Effector CD8-positive, alpha-beta T cell (primary cell): ENCODE measurements at regions not wholly inside any gene's neighbourhood (a gene's known extent, or its start where the extent isn't known, plus 50 kb on each side); places are given as distances from the start of the nearest gene placed in this dataset.

ENCODE experiments used
- DNase-seq: peaks from one replicate; lab custom pipeline; 2025; lab: John Stamatoyannopoulos, UW

- no peak for DNase-seq
These were observed 115.2 kb upstream of the ARGLU1 start for GRCh38 chr13:106683179-106683578.

GRCh38 chr13:106681997-106682396 lies 114.1 kb upstream of the ARGLU1 start:
- DNase-seq = no peak

- no peak for DNase-seq
These were observed 113.6 kb upstream of the ARGLU1 start for GRCh38 chr13:106681536-106681935.

GRCh38 chr13:106680796-106681472 lies 113.0 kb upstream of the ARGLU1 start:
- DNase-seq = no peak

- DNase-seq = no peak
These were observed 110.9 kb upstream of the ARGLU1 start for GRCh38 chr13:106678646-106679418.

- no peak for DNase-seq
These were observed 107.4 kb upstream of the ARGLU1 start for GRCh38 chr13:106675311-106675710.

- DNase-seq = no peak
These were observed 93.0 kb upstream of the ARGLU1 start for GRCh38 chr13:106660746-106661625.

GRCh38 chr13:106657104-106657503 lies 89.2 kb upstream of the ARGLU1 start:
- DNase-seq = no peak

- no peak for DNase-seq
These were observed 88.2 kb upstream of the ARGLU1 start for GRCh38 chr13:106656186-106656585.

- no peak for DNase-seq
These were observed 83.5 kb upstream of the ARGLU1 start for GRCh38 chr13:106651442-106651841.

- DNase-seq = no peak
These were observed 82.8 kb upstream of the ARGLU1 start for GRCh38 chr13:106650690-106651205.

- no peak for DNase-seq
These were observed 81.6 kb upstream of the ARGLU1 start for GRCh38 chr13:106649495-106649894.

- no peak for DNase-seq
These were observed 72.6 kb upstream of the ARGLU1 start for GRCh38 chr13:106640515-106640914.

GRCh38 chr13:106637519-106637918 lies 69.6 kb upstream of the ARGLU1 start:
- no peak for DNase-seq

GRCh38 chr13:106636492-106636891 lies 68.6 kb upstream of the ARGLU1 start:
- no peak for DNase-seq

GRCh38 chr13:106635616-106636015 lies 67.7 kb upstream of the ARGLU1 start:
- no peak for DNase-seq

- DNase-seq = no peak
These were observed 65.4 kb upstream of the ARGLU1 start for GRCh38 chr13:106633321-106633720.

GRCh38 chr13:106630650-106631049 lies 62.7 kb upstream of the ARGLU1 start:
- DNase-seq = no peak

GRCh38 chr13:106630162-106630561 lies 62.2 kb upstream of the ARGLU1 start:
- no peak for DNase-seq

GRCh38 chr13:106628936-106629659 lies 61.2 kb upstream of the ARGLU1 start:
- no peak for DNase-seq

GRCh38 chr13:106626473-106626872 lies 58.5 kb upstream of the ARGLU1 start:
- no peak for DNase-seq

GRCh38 chr13:106625578-106625977 lies 57.6 kb upstream of the ARGLU1 start:
- DNase-seq = no peak
